ENCODE measurements at regions not wholly inside any gene's neighbourhood (a gene's known extent, or its start where the extent isn't known, plus 50 kb on each side); places are given as distances from the start of the nearest gene placed in this dataset.
"Not testable (repeated sequence)": the region's sequence is repeated elsewhere in the genome, so short reads cannot be mapped to it uniquely, and the experiment has no call there.

DNA sequence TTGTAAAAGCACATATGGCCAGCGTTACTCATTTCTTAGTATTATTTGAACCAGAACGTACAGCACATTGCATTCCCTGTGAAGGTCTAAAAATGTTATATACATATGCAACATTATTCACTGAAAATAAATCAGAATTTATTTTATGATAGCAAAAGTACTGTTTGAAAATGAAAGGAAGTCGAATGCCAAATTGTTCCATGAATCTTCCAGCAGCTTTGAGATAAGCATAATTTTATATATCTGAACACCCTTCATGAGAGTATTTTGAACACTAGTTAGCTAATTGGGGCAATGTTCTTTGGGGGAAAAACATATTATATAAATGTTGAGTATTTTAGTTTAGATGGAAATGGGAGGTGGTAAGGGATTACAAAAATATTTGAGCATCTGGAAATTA is 300.7 kb upstream of the SYT1 start:
- no peak overlapping the region for H3K4me3 ChIP-seq (ENCODE audit: low read depth, low read length)
- TF ChIP-seq, protein P1, sequence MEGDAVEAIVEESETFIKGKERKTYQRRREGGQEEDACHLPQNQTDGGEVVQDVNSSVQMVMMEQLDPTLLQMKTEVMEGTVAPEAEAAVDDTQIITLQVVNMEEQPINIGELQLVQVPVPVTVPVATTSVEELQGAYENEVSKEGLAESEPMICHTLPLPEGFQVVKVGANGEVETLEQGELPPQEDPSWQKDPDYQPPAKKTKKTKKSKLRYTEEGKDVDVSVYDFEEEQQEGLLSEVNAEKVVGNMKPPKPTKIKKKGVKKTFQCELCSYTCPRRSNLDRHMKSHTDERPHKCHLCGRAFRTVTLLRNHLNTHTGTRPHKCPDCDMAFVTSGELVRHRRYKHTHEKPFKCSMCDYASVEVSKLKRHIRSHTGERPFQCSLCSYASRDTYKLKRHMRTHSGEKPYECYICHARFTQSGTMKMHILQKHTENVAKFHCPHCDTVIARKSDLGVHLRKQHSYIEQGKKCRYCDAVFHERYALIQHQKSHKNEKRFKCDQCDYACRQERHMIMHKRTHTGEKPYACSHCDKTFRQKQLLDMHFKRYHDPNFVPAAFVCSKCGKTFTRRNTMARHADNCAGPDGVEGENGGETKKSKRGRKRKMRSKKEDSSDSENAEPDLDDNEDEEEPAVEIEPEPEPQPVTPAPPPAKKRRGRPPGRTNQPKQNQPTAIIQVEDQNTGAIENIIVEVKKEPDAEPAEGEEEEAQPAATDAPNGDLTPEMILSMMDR (conservative IDR thresholded peaks at IDR 0.05; ENCODE audit: low read depth, low read length): no peak
- no peak for DNase-seq (ENCODE audit: low read depth)

DNA sequence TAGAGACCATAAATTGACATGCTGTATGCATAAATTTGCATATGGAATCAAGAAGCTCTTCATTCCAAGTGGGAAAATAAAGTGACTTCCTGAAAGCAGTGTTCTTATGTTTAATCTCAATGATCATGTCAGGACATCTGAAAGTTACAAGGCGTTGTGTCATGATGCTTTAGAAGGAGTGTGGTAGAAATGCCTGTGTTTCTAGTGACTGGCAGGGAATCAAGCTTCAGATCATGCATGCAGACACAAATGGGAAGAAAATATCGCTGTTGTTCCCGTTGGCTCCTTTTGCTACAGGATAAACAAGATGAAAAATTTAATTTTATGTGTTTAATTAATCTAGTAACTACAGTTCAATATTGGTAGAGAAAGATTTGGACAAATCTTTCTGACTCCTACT is 298.1 kb upstream of the SYT1 start:
- TF ChIP-seq, protein P1 (conservative IDR thresholded peaks at IDR 0.05; ENCODE audit: low read depth, low read length): no peak
- no peak for DNase-seq (ENCODE audit: low read depth)
- H3K4me3 ChIP-seq (ENCODE audit: low read depth, low read length): no peak overlapping the region

DNA sequence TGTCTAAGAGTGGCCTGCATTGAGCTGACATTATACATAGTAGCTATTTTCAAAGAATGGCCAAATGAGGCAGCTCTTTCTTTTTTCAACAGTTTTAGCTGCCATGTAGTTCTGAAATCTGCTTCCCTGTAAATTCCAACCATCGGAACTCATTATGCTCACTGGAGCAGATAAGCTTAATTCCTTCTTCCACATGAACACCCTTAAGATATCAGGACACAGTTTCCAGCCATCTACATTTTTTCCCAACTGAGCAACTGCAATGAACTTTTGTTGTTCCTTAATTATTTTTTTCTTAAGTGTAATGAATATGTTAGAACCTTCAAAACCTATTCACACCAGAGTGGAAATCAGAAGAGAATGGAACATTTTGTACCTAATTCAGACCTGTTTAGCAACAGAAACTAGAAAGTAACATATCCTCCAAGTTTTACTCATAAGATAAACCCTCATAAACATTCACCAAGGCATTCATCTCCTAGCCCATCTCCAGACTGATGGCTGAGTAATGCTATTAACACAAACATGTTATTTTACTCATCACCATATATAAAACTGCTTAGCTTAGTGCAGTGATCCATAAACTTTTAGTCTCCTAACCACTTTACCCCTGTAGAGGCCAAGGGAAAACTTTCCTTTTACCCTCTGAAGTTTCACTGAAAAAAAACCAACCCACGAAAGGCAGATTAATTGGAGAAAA is 296.1 kb upstream of the SYT1 start:
- TF ChIP-seq, protein P1 (conservative IDR thresholded peaks at IDR 0.05; ENCODE audit: low read depth, low read length): no peak
- H3K4me3 ChIP-seq (ENCODE audit: low read depth, low read length): no peak overlapping the region
- DNase-seq (ENCODE audit: low read depth): peak; percentile 58

DNA sequence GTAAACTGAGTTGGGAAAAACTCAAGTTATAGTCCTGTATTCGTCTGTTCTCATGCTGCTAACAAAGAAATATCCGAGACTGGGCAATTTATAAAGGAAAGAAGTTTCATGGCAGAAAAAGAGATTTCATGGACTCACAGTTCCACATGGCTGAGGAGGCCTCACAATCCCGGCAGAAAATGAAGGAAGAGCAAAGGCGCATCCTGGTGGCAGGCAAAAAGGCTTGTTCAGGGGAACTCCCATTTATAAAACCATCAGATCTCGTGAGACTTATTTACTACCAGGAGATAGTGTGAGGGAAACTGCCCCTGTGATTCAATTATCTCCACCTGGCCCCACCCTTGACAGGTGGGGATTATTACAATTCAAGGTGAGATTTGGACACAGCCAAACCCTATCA is 292.6 kb upstream of the SYT1 start:
- H3K4me3 ChIP-seq (ENCODE audit: low read depth, low read length): no peak overlapping the region
- no peak for DNase-seq (ENCODE audit: low read depth)
- TF ChIP-seq, protein P1 (conservative IDR thresholded peaks at IDR 0.05; ENCODE audit: low read depth, low read length): peak; percentile 29

DNA sequence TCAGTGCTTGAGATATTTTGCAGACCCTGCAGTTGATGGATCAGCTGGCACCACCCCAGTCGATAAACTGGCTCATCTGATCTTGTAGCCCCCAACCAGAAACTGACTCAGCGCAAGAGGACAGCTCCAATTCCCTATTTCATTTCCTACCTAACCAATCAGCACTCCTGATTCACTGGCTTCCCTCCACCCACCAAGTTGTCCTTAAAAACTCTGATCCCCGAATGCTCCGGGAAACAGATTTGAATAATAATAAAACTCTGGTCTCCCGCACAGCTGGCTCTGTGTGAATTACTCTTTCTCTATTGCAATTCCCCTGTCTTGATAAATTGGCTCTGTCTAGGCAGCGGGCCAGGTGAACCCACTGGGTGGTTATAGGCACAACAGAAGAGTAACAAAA is 289.4 kb upstream of the SYT1 start:
- DNase-seq (ENCODE audit: low read depth); H3K4me3 ChIP-seq (ENCODE audit: low read depth, low read length): not testable (repeated sequence)

DNA sequence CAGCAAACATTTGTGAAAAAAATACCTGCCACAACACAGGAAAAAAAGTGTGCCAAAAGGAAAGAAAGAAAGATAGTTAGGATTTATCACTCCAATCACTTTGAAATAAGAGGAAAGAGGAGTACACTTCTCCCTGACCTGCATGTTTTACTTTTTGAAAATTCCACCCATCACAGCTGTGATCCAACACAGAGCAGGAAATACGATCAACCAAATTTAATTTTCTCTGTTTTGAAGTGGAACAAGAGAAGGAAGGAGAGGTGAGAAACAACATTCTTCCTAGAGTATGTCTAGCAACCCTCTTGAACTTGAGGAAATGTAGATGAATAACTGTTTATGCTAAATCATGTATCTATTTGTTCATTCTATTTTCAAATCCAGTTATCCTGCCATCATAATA is 284.7 kb upstream of the SYT1 start:
- no peak overlapping the region for H3K4me3 ChIP-seq (ENCODE audit: low read depth, low read length)
- TF ChIP-seq, protein P1 (conservative IDR thresholded peaks at IDR 0.05; ENCODE audit: low read depth, low read length): no peak
- no peak for DNase-seq (ENCODE audit: low read depth)

DNA sequence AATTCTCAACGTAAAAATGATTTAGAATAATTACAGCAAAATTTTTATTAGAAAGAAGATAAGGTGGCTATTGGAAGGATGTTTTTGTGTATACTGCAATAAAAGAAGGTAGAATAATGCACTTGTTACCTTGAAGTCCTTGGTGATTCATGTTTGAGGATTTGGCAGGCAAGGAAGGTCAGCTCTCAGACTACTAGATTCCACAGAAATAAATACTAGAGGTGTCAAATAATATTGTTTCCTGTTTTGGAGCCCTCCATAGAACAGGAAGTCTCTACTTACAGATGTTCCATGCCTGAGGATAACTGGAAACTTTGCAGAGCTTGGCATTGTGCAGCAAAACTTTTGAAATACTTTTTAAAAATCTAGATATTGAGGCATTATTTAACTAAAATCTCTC is 284.3 kb upstream of the SYT1 start:
- no peak overlapping the region for H3K4me3 ChIP-seq (ENCODE audit: low read depth, low read length)
- DNase-seq (ENCODE audit: low read depth): no peak
- TF ChIP-seq, protein P1 (conservative IDR thresholded peaks at IDR 0.05; ENCODE audit: low read depth, low read length): no peak
